GM18951 (cell line): ENCODE measurements at regions not wholly inside any gene's neighbourhood (a gene's known extent, or its start where the extent isn't known, plus 50 kb on each side); places are given as distances from the start of the nearest gene placed in this dataset.

Source experiments
- POLR2A ChIP-seq: IDR thresholded peaks from 4 replicates; pipeline ENCODE4 v1.6.1; 2011; ENCODE audit warnings: mild to moderate bottlenecking; ENCODE audit not compliant: insufficient read length, insufficient read depth; ENCODE audit errors: extremely low read depth
- in situ Hi-C: fragments of 300-500 bp; cut with MboI; formaldehyde crosslinking; loops from one replicate; pipeline ENCODE4 v1.12.0; 2022; ENCODE audit warnings: low sequenced_read_pairs, mixed read lengths, inconsistent platforms; ENCODE audit not compliant: unreplicated experiment

- in situ Hi-C loops, result loop anchor here (10.0 kb wide), 1 partner anchor 167 kb away; no protein-coding TSS in a partner anchor
- TF ChIP-seq POLR2A, result no peak
Observed at GRCh38 chr14:34338056-34338455, 124.0 kb downstream of the SPTSSA start.

GRCh38 chr14:34336501-34336900, 125.5 kb downstream of the SPTSSA start:
- TF ChIP-seq POLR2A, result no peak
- in situ Hi-C loops, result loop anchor here (10.0 kb wide), 1 partner anchor 168 kb away; no protein-coding TSS in a partner anchor

GRCh38 chr14:34335968-34336367, 126.1 kb downstream of the SPTSSA start:
- TF ChIP-seq POLR2A, result no peak
- in situ Hi-C loops, result loop anchor here (10.0 kb wide), 1 partner anchor 169 kb away; no protein-coding TSS in a partner anchor

- in situ Hi-C loops, result loop anchor here (10.0 kb wide), 1 partner anchor 170 kb away; no protein-coding TSS in a partner anchor
- no peak for TF ChIP-seq POLR2A
Observed at GRCh38 chr14:34334329-34334728, 127.7 kb downstream of the SPTSSA start.

- in situ Hi-C loops, result loop anchor here (10.0 kb wide), 1 partner anchor 173 kb away; no protein-coding TSS in a partner anchor
- no peak for TF ChIP-seq POLR2A
Observed at GRCh38 chr14:34331728-34332623, 130.1 kb downstream of the SPTSSA start.

GRCh38 chr14:34330846-34331245, 131.2 kb downstream of the SPTSSA start:
- no peak for TF ChIP-seq POLR2A
- in situ Hi-C loops, result loop anchor here (10.0 kb wide), 1 partner anchor 174 kb away; no protein-coding TSS in a partner anchor

- in situ Hi-C loops, result no loop called here
- no peak for TF ChIP-seq POLR2A
Observed at GRCh38 chr14:34329301-34329700, 132.7 kb downstream of the SPTSSA start.

GRCh38 chr14:34328178-34328577, 133.9 kb downstream of the SPTSSA start:
- in situ Hi-C loops, result no loop called here
- TF ChIP-seq POLR2A, result no peak

GRCh38 chr14:34325493-34325892, 136.5 kb downstream of the SPTSSA start:
- no peak for TF ChIP-seq POLR2A
- in situ Hi-C loops, result no loop called here

GRCh38 chr14:34324363-34324795, 137.7 kb downstream of the SPTSSA start:
- in situ Hi-C loops, result loop anchor here (25.0 kb wide), 1 partner anchor 1737 kb away; no protein-coding TSS in a partner anchor
- TF ChIP-seq POLR2A, result no peak

- in situ Hi-C loops, result loop anchor here (25.0 kb wide), 1 partner anchor 1736 kb away; no protein-coding TSS in a partner anchor
- no peak for TF ChIP-seq POLR2A
Observed at GRCh38 chr14:34322940-34323418, 139.1 kb downstream of the SPTSSA start.

GRCh38 chr14:34319140-34319539, 142.9 kb downstream of the SPTSSA start:
- TF ChIP-seq POLR2A, result no peak
- in situ Hi-C loops, result loop anchor here (25.0 kb wide), 1 partner anchor 1732 kb away; no protein-coding TSS in a partner anchor

- in situ Hi-C loops, result loop anchor here (25.0 kb wide), 1 partner anchor 1731 kb away; no protein-coding TSS in a partner anchor
- TF ChIP-seq POLR2A, result no peak
Observed at GRCh38 chr14:34318014-34318413, 144.0 kb downstream of the SPTSSA start.
